A204.1 (cell line): ENCODE measurements at regions not wholly inside any gene's neighbourhood (a gene's known extent, or its start where the extent isn't known, plus 50 kb on each side); places are given as distances from the start of the nearest gene placed in this dataset.

Experiments
- FAIRE-seq: peaks from 2 replicates; lab custom pipeline; 2012; peaks lifted over from hg19 to GRCh38; lab: Jason Lieb, UNC

- FAIRE-seq: no peak
Observed at GRCh38 chr7:115707258-115708012, 323.1 kb downstream of the TFEC start.

GRCh38 chr7:115704884-115705283 is 325.7 kb downstream of the TFEC start:
- FAIRE-seq: no peak

DNA sequence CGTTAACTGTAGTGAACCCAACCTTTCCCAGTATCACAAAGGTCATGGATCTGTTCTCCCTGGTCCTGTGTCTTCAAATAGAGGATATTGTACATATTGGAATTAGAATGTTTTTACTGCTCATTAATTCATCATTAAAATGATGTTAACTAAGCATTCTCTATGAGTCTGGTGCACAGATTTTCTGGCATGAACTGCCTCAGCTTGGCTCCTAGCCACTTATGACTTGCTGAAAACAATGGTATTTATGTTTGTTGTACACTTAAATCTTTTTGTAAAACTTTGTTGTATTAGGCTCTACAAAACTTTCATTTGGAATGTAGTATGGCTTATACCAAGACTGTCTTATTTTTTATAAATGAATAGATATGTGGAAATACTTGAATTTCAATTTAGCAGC is 329.4 kb downstream of the TFEC start:
- peak; percentile 86 for FAIRE-seq

DNA sequence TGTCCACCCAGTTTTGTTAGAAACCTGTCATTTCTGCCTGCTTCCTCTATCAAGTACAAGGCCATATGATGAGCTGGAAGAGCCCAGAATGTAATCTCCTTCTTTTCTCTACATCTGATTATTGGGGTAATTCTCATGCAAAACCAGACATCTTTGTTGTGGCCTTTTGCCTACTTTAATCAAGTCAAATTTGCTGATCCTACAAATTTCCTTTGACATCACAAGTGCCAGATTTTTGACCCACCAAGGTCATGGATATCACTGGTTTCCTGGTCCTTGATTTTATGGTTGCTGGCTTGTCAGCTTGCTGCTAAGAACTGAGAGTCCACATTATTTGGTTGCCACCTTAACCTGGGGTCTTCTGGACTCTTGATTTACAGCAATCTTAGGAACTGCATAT is 336.1 kb downstream of the TFEC start:
- no peak for FAIRE-seq

GRCh38 chr7:115693779-115694178 is 336.8 kb downstream of the TFEC start:
- FAIRE-seq: no peak

DNA sequence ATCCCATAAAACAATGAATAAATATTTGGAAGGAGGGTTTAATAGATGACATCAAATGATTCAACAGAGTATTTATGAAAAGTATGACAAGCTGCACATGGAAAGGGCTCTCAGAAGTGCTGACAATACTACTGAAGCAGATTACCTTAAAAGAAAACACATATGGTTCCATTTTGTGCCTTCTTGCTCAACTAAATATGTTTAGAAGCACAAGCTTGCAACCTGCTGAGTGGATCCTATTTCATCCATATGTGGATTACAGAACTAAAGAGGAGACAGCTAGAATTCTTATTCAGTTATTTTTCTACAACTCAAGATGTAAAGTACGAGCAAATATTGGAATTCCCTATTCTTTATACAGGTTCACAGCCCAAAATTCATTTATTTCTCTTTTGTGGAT is 340.6 kb downstream of the TFEC start:
- FAIRE-seq: no peak

DNA sequence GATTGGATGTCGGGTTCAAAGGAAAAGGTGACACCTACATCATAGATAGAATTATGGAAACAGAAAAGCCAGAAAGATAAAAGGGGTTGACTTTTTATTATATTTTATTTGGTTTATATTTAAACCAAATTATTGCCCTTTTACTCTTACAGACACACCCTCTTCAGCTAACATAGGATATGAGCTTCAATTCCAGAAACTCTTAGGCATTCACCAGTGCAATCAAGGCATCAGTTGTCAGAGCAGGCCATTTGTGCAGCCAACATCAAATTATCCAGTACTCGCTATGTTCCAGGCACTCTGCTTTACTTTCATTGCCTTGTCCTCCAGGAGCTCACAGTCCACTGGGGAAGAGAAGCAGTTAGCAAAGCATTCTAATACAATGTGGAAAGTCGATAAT is 347.5 kb downstream of the TFEC start:
- no peak for FAIRE-seq

DNA sequence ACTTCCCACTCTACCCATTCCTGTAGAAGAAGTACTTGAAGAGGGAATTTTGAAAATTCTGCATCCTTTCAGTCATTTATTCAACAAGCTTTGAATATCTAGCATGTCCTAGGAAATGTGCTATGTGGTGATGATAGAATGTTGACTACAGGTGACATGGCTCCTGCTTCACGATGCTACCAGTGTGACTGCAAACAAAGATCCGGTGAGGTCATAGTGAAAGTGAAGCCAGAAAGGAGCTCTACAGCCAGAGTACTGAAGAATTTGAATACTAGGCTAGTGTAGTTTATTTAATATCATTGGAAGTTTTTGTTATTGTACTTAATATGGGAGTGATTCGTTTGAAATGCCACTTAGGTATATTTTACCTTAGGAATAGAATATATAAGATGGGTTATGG is 348.1 kb downstream of the TFEC start:
- FAIRE-seq: no peak

- no peak for FAIRE-seq
Observed at GRCh38 chr7:115680921-115681320, 349.6 kb downstream of the TFEC start.

DNA sequence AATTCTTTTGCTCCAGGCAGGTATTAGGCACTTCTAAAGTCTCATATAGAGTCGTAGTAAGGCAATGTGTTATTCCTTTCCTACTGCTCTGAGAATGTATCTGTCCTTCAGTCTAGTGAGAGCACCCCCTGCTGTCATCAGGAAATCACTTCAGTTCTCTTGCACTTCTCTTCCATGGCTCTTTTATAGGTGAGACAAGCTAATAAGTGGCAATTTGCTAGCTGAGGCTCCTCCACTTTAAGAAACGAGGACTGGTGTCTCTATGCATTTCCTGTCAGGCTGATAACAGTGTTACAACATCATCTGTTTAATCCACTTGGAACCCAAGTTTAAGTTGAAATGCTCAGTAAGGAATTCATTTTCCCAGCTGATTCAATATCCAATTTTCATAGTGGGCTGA is 350.6 kb downstream of the TFEC start:
- FAIRE-seq: no peak

DNA sequence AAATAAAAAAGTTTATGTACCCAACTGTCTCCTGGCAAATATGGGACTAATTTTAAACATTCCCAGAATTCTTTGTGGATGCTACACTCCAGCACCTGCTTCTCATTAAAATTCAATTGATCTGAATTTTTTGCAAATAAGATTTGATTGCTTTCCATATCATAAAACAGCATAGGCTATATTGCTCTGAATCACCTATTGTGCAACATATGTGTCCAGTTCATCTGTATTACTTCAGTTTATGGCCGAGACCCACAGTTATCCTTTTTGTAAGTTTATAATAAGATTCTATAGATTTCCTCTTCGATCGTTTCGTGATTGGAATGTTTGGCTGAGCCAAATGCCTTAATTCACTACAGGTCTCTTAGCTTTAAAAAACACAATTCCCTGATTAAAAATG is 351.1 kb downstream of the TFEC start:
- no peak for FAIRE-seq

DNA sequence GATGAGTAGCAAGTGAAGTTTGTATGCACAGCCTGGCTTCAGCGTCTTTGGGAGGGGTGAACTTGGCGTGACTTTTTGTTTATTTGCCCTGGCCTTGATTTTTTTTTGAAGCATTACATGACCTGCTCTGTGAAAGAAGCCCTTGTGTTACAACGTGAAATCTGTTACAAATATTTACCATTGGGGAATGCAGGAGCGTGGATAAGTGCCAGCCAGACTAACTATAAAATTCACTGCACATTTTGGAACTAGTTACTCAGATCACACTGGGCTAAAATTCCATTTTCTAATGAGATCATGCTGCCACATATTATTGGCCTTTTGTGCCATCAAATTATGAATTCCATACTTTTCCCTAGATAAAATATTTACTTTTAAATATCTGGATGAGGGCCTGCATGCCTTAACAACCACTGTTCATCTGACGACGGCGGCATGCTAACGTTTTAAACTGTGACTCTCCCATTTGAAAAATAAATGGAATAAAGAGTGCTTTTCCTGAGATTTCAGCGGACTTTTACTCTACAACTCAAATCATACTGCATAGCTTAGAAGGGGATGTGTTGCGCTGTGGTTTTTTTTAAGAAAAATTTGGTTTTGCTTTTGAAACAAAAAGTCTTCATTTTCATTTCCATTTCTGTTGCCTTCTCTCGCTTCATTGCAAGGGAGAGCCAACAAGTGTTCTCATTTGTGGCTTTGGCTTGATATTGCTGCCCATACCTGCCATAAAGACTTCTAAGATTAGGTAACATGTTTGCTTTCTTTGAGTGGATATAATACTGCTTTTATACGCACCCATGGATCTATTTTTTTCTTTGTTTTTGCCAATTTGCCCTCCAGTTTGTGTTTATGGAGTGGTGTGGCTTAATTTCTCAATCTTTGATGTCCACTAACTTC is 352.2 kb downstream of the TFEC start:
- FAIRE-seq: no peak

GRCh38 chr7:115676707-115677106 is 353.9 kb downstream of the TFEC start:
- no peak for FAIRE-seq

DNA sequence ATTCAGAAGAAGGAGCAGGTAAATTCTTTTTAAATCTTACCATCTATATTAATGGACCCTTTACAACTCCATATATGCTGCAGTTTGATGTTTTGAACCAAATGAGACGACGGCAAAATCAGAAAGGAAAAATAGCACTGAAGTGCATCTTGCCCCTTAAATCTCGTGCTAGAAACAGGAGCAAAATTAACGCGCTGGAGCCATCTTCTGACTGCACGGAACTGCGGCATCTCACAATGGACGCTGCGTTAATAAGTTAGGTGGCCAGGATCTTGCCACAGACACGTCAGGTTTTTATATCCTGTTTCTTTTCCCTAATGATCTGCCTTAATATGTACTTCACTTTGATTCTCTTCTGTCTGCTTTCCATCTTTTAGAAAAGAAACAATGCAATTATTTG is 354.5 kb downstream of the TFEC start:
- FAIRE-seq: no peak

GRCh38 chr7:115674467-115675024 is 356.0 kb downstream of the TFEC start:
- FAIRE-seq: no peak

GRCh38 chr7:115672024-115672423 is 358.5 kb downstream of the TFEC start:
- no peak for FAIRE-seq

GRCh38 chr7:115662676-115663075 is 367.9 kb downstream of the TFEC start:
- FAIRE-seq: no peak

GRCh38 chr7:115662120-115662519 is 368.4 kb downstream of the TFEC start:
- no peak for FAIRE-seq

GRCh38 chr7:115658223-115658622 is 372.3 kb downstream of the TFEC start:
- no peak for FAIRE-seq

DNA sequence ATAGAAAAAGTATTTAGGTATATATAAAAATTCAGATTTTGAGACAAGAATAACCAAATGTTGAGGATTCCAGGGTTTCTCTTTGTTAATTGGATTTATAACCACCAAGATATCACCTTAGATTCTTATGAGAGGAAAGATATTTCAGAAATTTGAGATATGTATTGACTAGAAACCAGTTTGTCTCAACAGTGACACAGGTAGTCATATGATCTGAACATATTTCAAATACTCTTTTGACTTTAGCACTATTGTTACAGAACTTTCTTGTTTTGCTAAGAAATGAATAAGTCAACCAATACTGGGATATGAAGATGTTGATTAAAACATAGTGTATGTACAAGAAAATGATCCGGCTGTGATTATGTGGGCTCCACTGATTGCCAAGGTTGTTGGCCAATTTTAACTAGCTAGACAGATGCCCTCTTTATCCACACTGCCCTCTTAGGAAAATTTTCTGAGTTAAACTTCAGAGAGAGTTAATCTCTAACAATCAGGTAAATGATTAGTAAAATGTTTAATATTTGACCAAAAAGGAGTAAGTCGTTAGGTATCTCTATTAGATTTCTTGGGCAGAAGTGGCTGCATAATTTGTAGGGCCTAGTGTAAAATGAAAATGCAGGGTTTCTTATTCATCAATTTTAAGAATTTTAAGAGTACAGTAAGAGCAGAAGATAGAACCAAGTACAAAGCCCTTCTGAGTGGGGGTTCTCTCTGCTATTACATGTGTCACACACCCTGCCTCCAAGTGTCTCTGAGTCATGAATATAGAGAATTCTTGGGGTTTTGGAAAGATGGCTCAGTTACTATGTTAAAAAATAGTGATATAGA is 376.0 kb downstream of the TFEC start:
- FAIRE-seq: no peak

DNA sequence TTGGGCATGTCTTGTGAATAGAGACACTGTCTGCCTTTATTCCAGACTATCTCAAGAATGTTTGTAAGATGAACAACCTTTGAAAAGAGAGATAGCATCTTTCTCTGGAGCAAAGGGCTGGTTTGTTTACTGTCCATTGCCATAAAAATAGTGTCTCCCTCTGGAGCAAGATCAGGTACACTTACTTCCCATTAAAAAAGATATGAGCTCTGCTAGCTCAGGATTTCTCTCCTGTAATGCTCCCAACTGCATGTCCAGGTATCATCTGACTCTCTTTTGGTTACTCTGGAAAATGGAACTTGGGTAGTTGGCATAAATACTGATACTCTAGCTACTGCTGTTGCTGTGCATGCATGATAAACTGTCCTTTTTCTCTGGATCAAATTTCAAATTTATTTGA is 381.1 kb downstream of the TFEC start:
- no peak for FAIRE-seq

- no peak for FAIRE-seq
Observed at GRCh38 chr7:115647712-115648111, 382.9 kb downstream of the TFEC start.
